ENCODE measurements at regions not wholly inside any gene's neighbourhood (a gene's known extent, or its start where the extent isn't known, plus 50 kb on each side); places are given as distances from the start of the nearest gene placed in this dataset.

DNA sequence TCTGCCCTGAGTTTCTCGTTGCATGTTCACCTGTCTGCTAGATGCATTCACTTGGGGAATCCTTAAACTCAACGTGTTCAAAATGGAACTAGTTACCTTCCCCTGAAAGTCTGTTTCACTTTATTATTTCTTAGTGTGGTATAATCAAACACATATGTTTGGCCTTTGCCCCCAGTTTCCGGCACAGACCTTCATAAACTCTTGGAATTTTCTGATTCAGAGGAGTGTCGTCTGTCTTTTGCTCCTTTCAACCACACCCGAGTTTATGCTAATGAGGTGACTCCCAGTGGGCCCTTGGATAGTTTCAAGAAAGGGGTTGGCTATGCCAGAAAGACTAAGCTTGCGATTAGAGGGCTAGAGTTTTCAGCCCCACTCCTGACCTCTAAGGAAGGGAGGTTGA lies 198.9 kb downstream of the CDCA7 start:
- no peak overlapping the region for H3K4me3 ChIP-seq
- no peaks in the 10 kb centered on the region for H3K4me1 ChIP-seq
- peaks cover 3 to 42% of the 10 kb centered on the region in 2 donors for H3K27me3 ChIP-seq
- no peaks in the 10 kb centered on the region for H3K9me3 ChIP-seq
- no peak for DNase-seq
- TF ChIP-seq, protein P1, sequence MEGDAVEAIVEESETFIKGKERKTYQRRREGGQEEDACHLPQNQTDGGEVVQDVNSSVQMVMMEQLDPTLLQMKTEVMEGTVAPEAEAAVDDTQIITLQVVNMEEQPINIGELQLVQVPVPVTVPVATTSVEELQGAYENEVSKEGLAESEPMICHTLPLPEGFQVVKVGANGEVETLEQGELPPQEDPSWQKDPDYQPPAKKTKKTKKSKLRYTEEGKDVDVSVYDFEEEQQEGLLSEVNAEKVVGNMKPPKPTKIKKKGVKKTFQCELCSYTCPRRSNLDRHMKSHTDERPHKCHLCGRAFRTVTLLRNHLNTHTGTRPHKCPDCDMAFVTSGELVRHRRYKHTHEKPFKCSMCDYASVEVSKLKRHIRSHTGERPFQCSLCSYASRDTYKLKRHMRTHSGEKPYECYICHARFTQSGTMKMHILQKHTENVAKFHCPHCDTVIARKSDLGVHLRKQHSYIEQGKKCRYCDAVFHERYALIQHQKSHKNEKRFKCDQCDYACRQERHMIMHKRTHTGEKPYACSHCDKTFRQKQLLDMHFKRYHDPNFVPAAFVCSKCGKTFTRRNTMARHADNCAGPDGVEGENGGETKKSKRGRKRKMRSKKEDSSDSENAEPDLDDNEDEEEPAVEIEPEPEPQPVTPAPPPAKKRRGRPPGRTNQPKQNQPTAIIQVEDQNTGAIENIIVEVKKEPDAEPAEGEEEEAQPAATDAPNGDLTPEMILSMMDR (IDR thresholded peaks at IDR 0.05): no peak
- intact Hi-C loops (cut with DNase I): no loop called here
- H3K36me3 ChIP-seq: no peaks in the 10 kb centered on the region
- no peak for ATAC-seq
- H3K27ac ChIP-seq: no peak overlapping the region

DNA sequence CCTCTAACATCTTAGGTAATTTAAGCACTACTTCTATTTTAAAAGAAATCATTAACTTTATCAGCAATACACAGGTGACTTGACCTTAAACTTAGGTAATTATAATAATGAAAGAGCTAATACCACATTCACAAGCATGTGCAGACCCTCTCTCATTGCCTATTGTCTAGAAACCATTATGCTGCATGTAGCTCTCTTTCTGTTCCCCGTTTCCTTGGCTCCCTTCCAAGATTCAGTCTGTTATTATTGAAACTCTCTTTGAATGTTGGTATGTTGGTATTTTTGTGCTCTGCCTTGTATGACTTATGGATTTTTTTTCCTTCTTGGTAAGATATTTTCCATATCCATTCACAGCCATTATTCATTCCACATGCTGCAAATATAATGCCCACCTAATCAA lies 201.2 kb downstream of the CDCA7 start:
- no peaks in the 10 kb centered on the region for H3K4me1 ChIP-seq
- DNase-seq (peak in 2 of 4 donors; percentile 25 to 48), ATAC-seq (no peak)
- peaks cover 3 to 54% of the 10 kb centered on the region in 2 donors for H3K27me3 ChIP-seq
- no peak overlapping the region for H3K27ac ChIP-seq
- H3K36me3 ChIP-seq: no peaks in the 10 kb centered on the region
- TF ChIP-seq, protein P1 (IDR thresholded peaks at IDR 0.05): no peak
- intact Hi-C loops (cut with DNase I): no loop called here
- no peaks in the 10 kb centered on the region for H3K9me3 ChIP-seq
- no peak overlapping the region for H3K4me3 ChIP-seq

DNA sequence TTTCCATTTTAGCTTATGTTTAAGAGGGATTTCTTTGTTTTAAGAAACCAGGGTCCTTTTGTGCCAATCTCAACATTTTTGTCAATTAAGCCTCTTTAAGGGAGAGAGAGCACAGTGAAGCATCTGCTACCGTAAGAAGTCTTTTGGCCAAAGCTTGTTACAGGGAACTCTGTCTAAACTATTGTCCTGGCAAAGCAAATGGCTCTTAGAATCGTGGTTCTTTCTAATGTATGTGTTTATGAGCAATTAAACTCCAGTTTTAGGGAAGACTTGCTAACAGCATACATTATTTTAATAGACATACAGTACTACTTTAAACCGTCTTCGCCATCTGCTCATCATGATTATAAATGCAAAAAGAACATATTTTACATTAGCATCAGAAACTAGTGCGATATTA lies 202.1 kb downstream of the CDCA7 start:
- peaks cover 3 to 54% of the 10 kb centered on the region in 2 donors for H3K27me3 ChIP-seq
- DNase-seq (no peak), ATAC-seq (no peak)
- intact Hi-C loops (cut with DNase I): no loop called here
- no peaks in the 10 kb centered on the region for H3K36me3 ChIP-seq
- TF ChIP-seq, protein P1 (IDR thresholded peaks at IDR 0.05): no peak
- no peaks in the 10 kb centered on the region for H3K9me3 ChIP-seq
- H3K27ac ChIP-seq: no peak overlapping the region
- no peaks in the 10 kb centered on the region for H3K4me1 ChIP-seq
- H3K4me3 ChIP-seq: no peak overlapping the region

- peaks cover 3 to 54% of the 10 kb centered on the region in 2 donors for H3K27me3 ChIP-seq
- no peaks in the 10 kb centered on the region for H3K36me3 ChIP-seq
- H3K4me1 ChIP-seq: no peaks in the 10 kb centered on the region
- ATAC-seq (no peak), DNase-seq (no peak)
- no peak overlapping the region for H3K27ac ChIP-seq
- TF ChIP-seq, protein P1 (IDR thresholded peaks at IDR 0.05): no peak
- intact Hi-C loops (cut with DNase I): no loop called here
- H3K9me3 ChIP-seq: no peaks in the 10 kb centered on the region
- H3K4me3 ChIP-seq: no peak overlapping the region
Observed at GRCh38 chr2:173557497-173557896, 202.8 kb downstream of the CDCA7 start.

DNA sequence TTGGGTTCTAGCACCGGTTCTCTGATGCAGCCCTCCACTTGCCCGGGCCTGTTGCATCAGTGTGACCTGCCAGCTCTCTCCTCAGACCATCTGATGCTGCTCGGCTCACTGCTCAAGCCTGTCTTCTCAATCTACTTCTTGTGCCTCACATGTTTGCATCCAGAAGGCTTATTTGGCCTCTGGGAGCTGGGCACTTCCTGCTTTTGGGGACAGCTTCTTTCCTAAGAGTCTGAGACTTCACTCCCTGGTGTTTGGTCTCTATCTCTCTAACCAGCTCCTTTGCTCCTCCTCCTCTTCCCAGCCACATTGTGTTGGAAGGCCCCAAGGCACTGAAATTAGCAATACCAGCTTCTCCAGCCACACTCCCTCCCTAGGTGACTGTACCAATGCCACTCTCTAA lies 212.8 kb downstream of the CDCA7 start:
- H3K27ac ChIP-seq: no peak overlapping the region
- intact Hi-C loops (cut with DNase I): no loop called here
- no peaks in the 10 kb centered on the region for H3K9me3 ChIP-seq
- DNase-seq (no peak), ATAC-seq (no peak)
- H3K4me3 ChIP-seq: no peak overlapping the region
- TF ChIP-seq, protein P1 (IDR thresholded peaks at IDR 0.05): no peak
- H3K4me1 ChIP-seq: peaks cover 0 to 8% of the 10 kb centered on the region in 2 donors
- no peaks in the 10 kb centered on the region for H3K36me3 ChIP-seq
- H3K27me3 ChIP-seq: peaks cover 0 to 9% of the 10 kb centered on the region in 2 donors

All from left lung (tissue), 4 donors.